ENCODE measurements at regions not wholly inside any gene's neighbourhood (a gene's known extent, or its start where the extent isn't known, plus 50 kb on each side); places are given as distances from the start of the nearest gene placed in this dataset.
"Not testable (repeated sequence)": the region's sequence is repeated elsewhere in the genome, so short reads cannot be mapped to it uniquely, and the experiment has no call there.

DNA sequence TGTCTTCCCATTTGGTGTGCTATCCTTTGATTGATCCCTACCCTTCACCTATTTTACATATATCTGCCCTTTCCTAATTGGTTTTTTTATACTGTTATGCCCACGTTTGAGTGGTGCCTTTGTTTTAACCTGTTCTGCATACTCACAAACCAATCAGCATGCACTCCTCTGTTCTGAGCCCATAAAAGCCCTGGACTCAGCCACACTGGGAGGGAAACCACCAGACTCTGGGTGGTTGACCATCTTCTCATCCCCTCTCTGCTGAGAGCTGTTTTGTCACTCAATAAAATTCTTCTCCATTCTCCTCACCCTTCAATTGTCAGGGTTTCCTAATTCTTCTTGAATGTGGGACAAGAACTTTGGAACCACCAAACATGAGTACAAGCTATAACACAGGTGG, 989.8 kb downstream of the ADGRL2 start:
- no peak for DNase-seq

DNA sequence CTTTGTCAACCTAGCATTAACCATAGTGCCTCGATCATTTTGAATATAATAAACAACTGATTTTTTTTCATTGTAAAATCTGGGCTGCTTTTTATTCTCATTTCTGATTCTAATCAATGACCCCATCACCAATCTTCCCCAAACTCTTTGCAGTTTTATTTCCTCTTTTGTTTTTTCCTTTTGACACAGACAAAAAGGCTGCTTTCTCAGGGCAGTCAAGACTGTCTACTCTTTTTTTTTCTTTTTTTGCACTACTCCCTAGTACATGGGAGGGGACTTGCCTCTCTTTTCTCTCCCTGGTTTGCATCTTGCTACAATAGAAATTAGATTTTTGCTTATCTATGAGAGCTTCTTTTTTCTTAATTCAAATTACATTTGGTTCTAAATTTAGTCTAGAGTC, 987.9 kb downstream of the ADGRL2 start:
- no peak for DNase-seq

DNA sequence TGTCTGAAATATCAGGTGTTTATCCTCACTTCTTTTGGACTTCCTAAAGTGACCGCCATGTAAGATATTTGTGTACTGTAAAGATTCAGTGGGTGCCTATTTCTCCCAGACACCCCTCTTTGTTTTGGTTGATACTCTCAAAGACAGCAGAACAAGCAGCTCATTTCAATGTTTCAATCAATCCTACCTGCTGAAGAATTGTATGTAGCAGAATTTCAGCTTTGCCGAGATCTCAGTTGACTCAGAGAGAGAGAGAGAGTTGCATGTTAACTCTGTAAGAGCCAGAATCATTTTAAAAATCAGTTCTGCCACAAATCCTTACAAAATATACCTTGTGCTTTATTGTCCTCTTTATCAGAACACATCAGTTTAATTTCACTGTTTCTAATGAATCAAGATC, 987.3 kb downstream of the ADGRL2 start:
- DNase-seq = no peak

- no peak for DNase-seq
These were observed 986.1 kb downstream of the ADGRL2 start for GRCh38 chr1:82786883-82787282.

DNA sequence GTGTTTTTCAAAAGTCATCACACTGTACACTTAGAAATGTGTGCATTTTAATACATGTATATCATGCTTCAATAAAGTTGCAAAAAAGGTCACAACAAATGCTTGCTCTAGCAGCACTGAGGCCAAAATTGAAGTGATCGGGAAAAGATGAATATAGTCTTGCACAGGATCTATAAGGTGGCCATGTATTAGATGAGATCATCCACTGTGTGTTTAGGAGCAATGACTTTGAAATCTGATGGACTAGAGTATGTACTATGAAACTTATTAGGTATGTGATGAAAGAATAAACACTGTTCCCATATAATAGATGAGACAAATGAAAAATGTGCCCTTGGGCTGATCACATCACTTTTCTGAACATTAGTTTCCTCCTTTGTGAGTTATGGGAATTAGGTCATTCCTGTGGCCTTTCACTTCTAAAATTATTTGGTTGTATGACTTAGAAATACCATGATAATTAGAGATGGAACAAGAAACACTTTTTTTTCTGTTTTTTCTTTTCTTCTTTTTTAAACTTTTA, 984.6 kb downstream of the ADGRL2 start:
- DNase-seq = no peak

- DNase-seq = no peak
These were observed 982.3 kb downstream of the ADGRL2 start for GRCh38 chr1:82783044-82783443.

GRCh38 chr1:82782599-82782998, 981.9 kb downstream of the ADGRL2 start:
- no peak for DNase-seq

DNA sequence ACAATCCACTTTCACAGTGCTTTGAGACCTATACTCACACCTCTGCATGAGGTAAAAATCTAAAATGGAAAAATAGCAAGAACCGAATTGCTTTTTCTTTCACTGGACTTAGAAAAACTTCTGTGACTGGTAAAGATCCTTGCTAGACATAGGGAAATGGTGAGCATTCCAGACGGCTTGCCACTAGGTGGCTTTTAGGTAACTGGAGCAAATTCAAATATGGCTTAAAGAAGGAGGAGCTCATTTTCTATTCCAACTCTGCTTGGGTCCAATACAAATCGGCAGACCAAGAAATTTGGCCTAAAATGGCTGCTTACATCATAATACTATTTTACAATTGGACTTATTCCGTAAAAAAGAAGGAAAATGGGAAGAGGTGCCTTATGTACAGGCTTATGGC, 977.9 kb downstream of the ADGRL2 start:
- DNase-seq = no peak

- no peak for DNase-seq
These were observed 976.5 kb downstream of the ADGRL2 start for GRCh38 chr1:82777240-82777639.

DNA sequence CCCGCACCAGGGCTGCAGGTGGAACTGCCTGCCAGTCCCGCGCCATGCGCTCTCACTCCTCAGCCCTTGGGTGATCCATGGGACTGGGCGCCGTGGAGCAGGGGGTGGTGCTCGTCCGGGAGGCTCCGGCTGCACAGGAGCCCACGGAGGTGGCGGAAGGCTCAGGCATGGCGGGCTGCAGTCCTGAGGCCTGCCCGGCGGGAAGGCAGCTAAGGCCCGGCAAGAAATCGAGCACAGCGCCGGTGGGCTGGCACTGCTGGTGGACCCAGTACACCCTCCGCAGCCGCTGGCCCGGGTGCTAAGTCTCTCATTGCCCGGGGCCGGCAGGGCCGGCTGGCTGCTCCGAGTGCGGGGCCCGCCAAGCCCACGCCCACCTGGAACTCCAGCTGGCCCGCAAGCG, 976.0 kb downstream of the ADGRL2 start:
- DNase-seq = not testable (repeated sequence)

GRCh38 chr1:82775406-82776000, 974.8 kb downstream of the ADGRL2 start:
- peak; percentile 46 for DNase-seq

DNA sequence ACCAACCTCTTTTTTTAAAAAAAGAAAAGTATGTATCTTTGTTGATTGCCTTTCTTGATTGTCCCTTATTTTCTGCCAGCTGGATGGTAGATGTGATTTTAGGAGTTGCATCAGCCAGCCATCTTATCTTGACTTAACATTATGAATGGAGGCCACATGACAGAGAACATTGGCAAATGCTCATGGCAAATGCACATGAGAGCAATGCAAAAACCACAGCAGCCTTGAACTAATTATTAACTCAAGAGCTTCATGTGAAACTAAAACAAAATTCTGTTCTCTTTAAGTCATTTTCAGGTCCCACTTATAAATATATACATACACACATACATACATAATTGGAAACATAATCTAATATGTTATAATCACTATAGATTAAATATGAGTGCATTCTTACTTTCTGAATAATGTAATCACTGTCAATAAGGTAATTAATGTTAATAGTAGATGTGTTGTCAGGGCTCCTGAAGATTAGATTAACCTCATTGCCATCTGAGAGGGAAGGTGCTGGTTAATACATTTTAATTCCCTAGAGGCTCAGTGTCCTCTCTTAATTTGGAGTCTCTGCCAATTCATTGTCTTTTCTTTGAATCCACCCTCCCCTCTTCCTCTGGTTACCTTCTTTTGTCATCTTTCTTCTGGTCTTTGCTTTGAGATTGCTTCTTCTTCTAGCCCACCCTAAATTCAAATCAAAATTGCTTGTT, 962.2 kb downstream of the ADGRL2 start:
- DNase-seq = no peak

- no peak for DNase-seq
These were observed 958.3 kb downstream of the ADGRL2 start for GRCh38 chr1:82759035-82759434.

DNA sequence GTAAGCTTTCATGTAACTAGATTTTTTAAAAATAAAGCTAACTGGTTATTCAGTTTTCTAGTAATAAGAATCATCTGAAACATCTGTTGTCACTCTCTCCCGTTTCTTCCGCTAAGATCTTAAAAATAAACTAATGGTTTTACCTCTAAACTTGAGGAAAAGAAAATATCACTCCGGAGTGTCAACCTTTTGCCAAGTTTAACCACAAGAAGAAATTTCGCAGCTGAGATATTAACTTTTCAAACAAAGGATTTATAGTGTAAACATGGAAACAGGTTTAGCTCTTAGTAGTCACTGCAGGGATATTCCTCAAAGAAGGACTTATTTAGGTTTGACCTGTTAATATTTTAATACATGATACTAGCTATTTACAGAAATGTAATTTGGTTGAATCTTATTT, 954.9 kb downstream of the ADGRL2 start:
- no peak for DNase-seq

- no peak for DNase-seq
These were observed 954.5 kb downstream of the ADGRL2 start for GRCh38 chr1:82755191-82755590.

DNA sequence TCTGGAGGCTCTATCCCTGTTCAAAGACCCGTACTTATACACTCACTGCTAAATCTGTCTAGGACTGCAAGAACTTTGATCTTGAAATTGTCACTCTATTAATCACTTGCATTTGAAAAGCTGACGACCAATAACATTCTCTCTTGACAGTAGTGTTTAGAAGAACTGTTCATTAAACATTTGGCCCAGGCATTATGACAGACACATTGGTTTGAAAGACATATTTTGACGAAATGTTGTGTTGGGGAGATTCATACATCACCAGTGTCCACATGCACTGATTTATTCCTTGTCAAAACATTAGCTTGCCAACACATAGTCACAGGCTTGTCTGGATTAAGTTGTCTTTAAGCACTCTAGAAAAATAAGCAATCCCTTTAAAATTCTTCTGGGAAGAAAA, 951.3 kb downstream of the ADGRL2 start:
- no peak for DNase-seq

GRCh38 chr1:82733645-82734044, 932.9 kb downstream of the ADGRL2 start:
- DNase-seq = no peak

- no peak for DNase-seq
These were observed 930.5 kb downstream of the ADGRL2 start for GRCh38 chr1:82731216-82731615.

DNA sequence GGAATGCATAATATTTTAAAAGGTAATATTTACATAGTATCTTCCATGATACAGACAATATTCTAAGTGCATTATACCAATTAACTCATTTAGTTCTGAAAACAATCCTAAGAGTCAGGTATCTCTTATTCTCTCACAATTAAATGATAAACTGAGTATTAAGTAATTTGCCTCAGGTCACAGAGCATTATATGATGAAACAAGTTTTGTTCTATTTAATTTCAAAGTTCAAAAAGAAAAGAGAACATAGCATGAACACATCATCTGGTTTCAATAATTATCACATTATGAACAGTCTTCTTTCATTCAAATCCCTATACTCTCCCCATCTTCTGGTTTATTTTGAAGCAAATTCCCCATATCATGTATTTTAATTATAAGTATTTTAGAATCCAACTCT, 927.5 kb downstream of the ADGRL2 start:
- DNase-seq = no peak

DNA sequence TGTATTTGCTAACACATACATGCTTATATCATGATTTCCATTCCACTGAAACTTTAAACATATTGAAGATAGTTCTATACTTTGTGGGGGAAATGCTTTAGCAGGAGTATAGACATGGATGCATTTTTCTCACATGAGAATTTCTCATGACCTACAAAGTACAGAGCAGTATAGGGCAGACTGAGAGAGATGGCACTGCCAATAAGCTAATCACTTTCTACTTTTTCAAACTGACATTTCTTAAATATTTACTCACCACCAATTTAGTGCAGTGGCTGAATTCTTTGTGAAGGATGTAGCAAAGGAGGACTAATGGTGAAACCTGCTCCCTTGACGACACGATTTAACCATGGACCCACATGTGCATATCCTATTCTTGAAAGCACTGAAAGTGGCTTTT, 923.5 kb downstream of the ADGRL2 start:
- no peak for DNase-seq

GRCh38 chr1:82722608-82723007, 921.9 kb downstream of the ADGRL2 start:
- no peak for DNase-seq

DNA sequence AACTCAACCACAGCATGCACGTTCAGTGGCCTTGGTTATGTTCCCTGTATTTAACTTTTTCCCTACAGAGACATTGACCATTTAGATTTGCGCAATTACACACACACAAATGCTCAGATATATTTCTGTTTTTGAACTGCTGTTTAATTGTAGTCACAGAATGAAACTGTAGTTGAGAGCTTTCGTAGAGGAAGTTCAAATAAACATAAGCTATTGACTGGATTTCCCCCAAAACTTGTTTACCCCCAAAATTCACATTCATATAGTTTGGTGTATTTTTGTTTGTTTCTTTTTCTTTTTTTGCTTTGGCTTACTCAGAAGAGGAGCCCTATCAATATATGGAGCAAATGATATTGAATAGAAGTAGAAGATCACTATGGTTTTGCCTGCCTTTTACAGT, 921.0 kb downstream of the ADGRL2 start:
- no peak for DNase-seq

GRCh38 chr1:82718719-82719419, 918.1 kb downstream of the ADGRL2 start:
- DNase-seq = no peak

GRCh38 chr1:82710091-82710490, 909.4 kb downstream of the ADGRL2 start:
- DNase-seq = no peak

Data from hematopoietic multipotent progenitor cell treated with erythropoietin and hydrocortisone succinate and interleukin-3 and kit ligand, for 8 days (in vitro differentiated cells).